Astrocyte (in vitro differentiated cells and primary cell): ENCODE measurements at regions not wholly inside any gene's neighbourhood (a gene's known extent, or its start where the extent isn't known, plus 50 kb on each side); places are given as distances from the start of the nearest gene placed in this dataset.

ENCODE experiments used
- DNase-seq: peaks from one replicate; pipeline ENCODE4 v3.0.0-alpha.2; 2010; ENCODE audit warnings: low read depth
- FAIRE-seq: peaks from 2 replicates; lab custom pipeline; 2011; peaks lifted over from hg19 to GRCh38; lab: Jason Lieb, UNC
- H2AFZ ChIP-seq: 2 replicates; pipeline ENCODE4 v1.6.0; 2012; ENCODE audit warnings: low read depth, low read length, inconsistent platforms
- H3K27ac ChIP-seq: 2 replicates; pipeline ENCODE4 v1.5.1; 2011; ENCODE audit warnings: low read depth, low read length, inconsistent platforms
- H3K27me3 ChIP-seq: 2 replicates; pipeline ENCODE4 v1.6.0; 2011; ENCODE audit warnings: low read length, inconsistent platforms; ENCODE audit not compliant: insufficient read depth
- H3K36me3 ChIP-seq: 2 replicates; pipeline ENCODE4 v1.5.1; 2011; ENCODE audit warnings: low read length, inconsistent platforms; ENCODE audit not compliant: insufficient read depth
- H3K4me1 ChIP-seq: 2 replicates; pipeline ENCODE4 v1.5.1; 2011; ENCODE audit warnings: low read length, inconsistent platforms; ENCODE audit not compliant: insufficient read depth
- H3K4me2 ChIP-seq: 2 replicates; pipeline ENCODE4 v1.6.0; 2012; ENCODE audit warnings: low read length, inconsistent platforms
- H3K4me3 ChIP-seq: 2 replicates; pipeline ENCODE4 v1.5.1; 2011; ENCODE audit warnings: low read depth, mild to moderate bottlenecking, low read length, inconsistent platforms; ENCODE audit not compliant: insufficient read depth
- H3K79me2 ChIP-seq: 2 replicates; pipeline ENCODE4 v1.6.0; 2012; ENCODE audit warnings: mild to moderate bottlenecking, low read length, inconsistent platforms; ENCODE audit not compliant: insufficient read depth
- H3K9ac ChIP-seq: 2 replicates; pipeline ENCODE4 v1.6.0; 2012; ENCODE audit warnings: mild to moderate bottlenecking, low read length, inconsistent platforms
- H3K9me3 ChIP-seq: 2 replicates; pipeline ENCODE4 v1.5.1; 2012; ENCODE audit warnings: low read depth, mild to moderate bottlenecking, low read length, inconsistent platforms; ENCODE audit not compliant: insufficient read depth
- H4K20me1 ChIP-seq: 2 replicates; pipeline ENCODE4 v1.6.0; 2012; ENCODE audit warnings: low read length, inconsistent platforms; ENCODE audit not compliant: insufficient read depth
- H3K27ac Mint-ChIP-seq: one replicate; pipeline ENCODE4 v1.8.0; 2021; ENCODE audit warnings: mild to moderate bottlenecking, mixed read lengths; ENCODE audit not compliant: unreplicated experiment
- H3K27me3 Mint-ChIP-seq: one replicate; pipeline ENCODE4 v1.8.0; 2021; ENCODE audit warnings: low read depth, mixed read lengths; ENCODE audit not compliant: unreplicated experiment
- H3K36me3 Mint-ChIP-seq: one replicate; pipeline ENCODE4 v1.8.0; 2021; ENCODE audit warnings: low read depth, mixed read lengths; ENCODE audit not compliant: unreplicated experiment
- H3K4me1 Mint-ChIP-seq: one replicate; pipeline ENCODE4 v1.8.0; 2021; ENCODE audit warnings: low read depth, mixed read lengths; ENCODE audit not compliant: unreplicated experiment
- H3K4me3 Mint-ChIP-seq: one replicate; pipeline ENCODE4 v1.8.0; 2021; ENCODE audit warnings: mild to moderate bottlenecking, moderate library complexity, mixed read lengths; ENCODE audit not compliant: unreplicated experiment
- H3K9me3 Mint-ChIP-seq: one replicate; pipeline ENCODE4 v1.8.0; 2021; ENCODE audit warnings: mild to moderate bottlenecking, mixed read lengths; ENCODE audit not compliant: unreplicated experiment
- EZH2 ChIP-seq: IDR thresholded peaks from 2 replicates; pipeline ENCODE4 v1.6.1; 2012; ENCODE audit warnings: mild to moderate bottlenecking, low read length, inconsistent platforms; ENCODE audit not compliant: insufficient read depth
- TF ChIP-seq, protein P1 (sequence below): IDR thresholded peaks from 2 replicates; pipeline ENCODE4 v1.5.1; 2011; ENCODE audit warnings: low read depth, mild to moderate bottlenecking, inconsistent platforms, low read length, moderate library complexity; ENCODE audit not compliant: insufficient read depth

DNA sequence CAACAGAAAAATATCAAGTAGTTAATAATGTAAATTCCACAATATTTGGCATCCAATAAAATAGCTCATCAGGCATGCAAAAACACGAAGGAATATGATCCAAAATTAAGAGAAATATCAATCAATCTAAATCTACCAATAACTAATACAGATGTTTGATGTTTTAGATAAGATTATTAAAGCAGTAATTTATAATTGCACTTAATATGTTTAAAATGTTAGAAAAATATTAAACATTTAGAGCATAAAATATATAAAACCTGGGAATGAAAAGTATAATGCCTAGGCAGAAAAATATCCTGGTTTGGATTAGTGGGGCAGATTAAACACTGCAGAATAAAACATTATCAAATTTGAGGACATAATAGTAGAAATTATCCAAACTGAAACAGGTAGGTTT lies 879.9 kb downstream of the FAM181B start:
- FAIRE-seq (no peak), DNase-seq (no peak)
- Mint-ChIP-seq H3K36me3 (no peaks in the 10 kb centered on the region), H3K9me3 (no peaks in the 10 kb centered on the region), H3K4me3 (no peak overlapping the region), H3K27ac (no peak overlapping the region), H3K27me3 (peaks cover 3% of the 10 kb centered on the region), H3K4me1 (no peaks in the 10 kb centered on the region)
- no peak overlapping the region for H3K27ac ChIP-seq
- no peaks in the 10 kb centered on the region for H3K79me2 ChIP-seq
- no peaks in the 10 kb centered on the region for H3K4me1 ChIP-seq
- H4K20me1 ChIP-seq: no peaks in the 10 kb centered on the region
- H3K4me3 ChIP-seq: no peak overlapping the region
- no peak overlapping the region for H2AFZ ChIP-seq
- H3K4me2 ChIP-seq: no peak overlapping the region
- no peaks in the 10 kb centered on the region for H3K9me3 ChIP-seq
- H3K9ac ChIP-seq: no peak overlapping the region
- no peaks in the 10 kb centered on the region for H3K27me3 ChIP-seq
- TF ChIP-seq EZH2: no peak
- TF ChIP-seq, protein P1, sequence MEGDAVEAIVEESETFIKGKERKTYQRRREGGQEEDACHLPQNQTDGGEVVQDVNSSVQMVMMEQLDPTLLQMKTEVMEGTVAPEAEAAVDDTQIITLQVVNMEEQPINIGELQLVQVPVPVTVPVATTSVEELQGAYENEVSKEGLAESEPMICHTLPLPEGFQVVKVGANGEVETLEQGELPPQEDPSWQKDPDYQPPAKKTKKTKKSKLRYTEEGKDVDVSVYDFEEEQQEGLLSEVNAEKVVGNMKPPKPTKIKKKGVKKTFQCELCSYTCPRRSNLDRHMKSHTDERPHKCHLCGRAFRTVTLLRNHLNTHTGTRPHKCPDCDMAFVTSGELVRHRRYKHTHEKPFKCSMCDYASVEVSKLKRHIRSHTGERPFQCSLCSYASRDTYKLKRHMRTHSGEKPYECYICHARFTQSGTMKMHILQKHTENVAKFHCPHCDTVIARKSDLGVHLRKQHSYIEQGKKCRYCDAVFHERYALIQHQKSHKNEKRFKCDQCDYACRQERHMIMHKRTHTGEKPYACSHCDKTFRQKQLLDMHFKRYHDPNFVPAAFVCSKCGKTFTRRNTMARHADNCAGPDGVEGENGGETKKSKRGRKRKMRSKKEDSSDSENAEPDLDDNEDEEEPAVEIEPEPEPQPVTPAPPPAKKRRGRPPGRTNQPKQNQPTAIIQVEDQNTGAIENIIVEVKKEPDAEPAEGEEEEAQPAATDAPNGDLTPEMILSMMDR: no peak
- no peaks in the 10 kb centered on the region for H3K36me3 ChIP-seq

- Histone ChIP-seq H3K36me3 (no peaks in the 10 kb centered on the region), H3K79me2 (no peaks in the 10 kb centered on the region), H2AFZ (no peak overlapping the region), H4K20me1 (no peaks in the 10 kb centered on the region), H3K27me3 (no peaks in the 10 kb centered on the region), H3K4me2 (no peak overlapping the region), H3K4me1 (no peaks in the 10 kb centered on the region), H3K4me3 (no peak overlapping the region), H3K9ac (no peak overlapping the region), H3K27ac (no peak overlapping the region), H3K9me3 (no peaks in the 10 kb centered on the region)
- no peaks in the 10 kb centered on the region for H3K9me3 Mint-ChIP-seq
- no peak for FAIRE-seq
- peaks cover 3% of the 10 kb centered on the region for H3K27me3 Mint-ChIP-seq
- no peak for TF ChIP-seq EZH2
- TF ChIP-seq, protein P1: no peak
- no peak for DNase-seq
- H3K4me3 Mint-ChIP-seq: no peak overlapping the region
- no peaks in the 10 kb centered on the region for H3K4me1 Mint-ChIP-seq
- no peak overlapping the region for H3K27ac Mint-ChIP-seq
- no peaks in the 10 kb centered on the region for H3K36me3 Mint-ChIP-seq
Observed at GRCh38 chr11:81852896-81853295, 880.8 kb downstream of the FAM181B start.

DNA sequence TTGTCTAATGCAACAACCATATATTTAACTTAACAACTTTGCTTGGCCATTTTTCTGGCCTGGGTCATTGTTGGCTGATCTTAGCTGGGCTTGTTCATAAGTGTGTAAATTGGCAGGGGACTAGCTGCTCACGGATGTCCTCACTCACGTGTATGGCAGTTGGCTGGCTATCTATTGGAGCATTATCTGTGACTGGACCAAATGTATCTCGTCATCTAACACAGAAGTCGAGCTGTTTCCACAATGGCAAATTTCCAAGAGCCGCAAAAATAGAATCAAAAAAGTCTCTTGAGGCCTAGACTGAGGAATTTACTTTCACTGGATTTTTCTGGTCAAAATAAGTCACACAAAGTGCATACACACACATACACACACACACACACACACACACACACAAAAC lies 893.3 kb downstream of the FAM181B start:
- no peaks in the 10 kb centered on the region for H3K9me3 Mint-ChIP-seq
- H3K27ac Mint-ChIP-seq: no peak overlapping the region
- H3K4me3 Mint-ChIP-seq: no peak overlapping the region
- no peaks in the 10 kb centered on the region for H3K36me3 Mint-ChIP-seq
- H3K4me2 ChIP-seq: no peak overlapping the region
- no peak overlapping the region for H3K27ac ChIP-seq
- H3K9me3 ChIP-seq: no peaks in the 10 kb centered on the region
- H4K20me1 ChIP-seq: no peaks in the 10 kb centered on the region
- H3K4me1 Mint-ChIP-seq: no peaks in the 10 kb centered on the region
- no peak overlapping the region for H3K9ac ChIP-seq
- H3K4me3 ChIP-seq: no peak overlapping the region
- TF ChIP-seq EZH2: no peak
- TF ChIP-seq, protein P1: no peak
- H3K27me3 Mint-ChIP-seq: no peaks in the 10 kb centered on the region
- DNase-seq (no peak), FAIRE-seq (no peak)
- no peaks in the 10 kb centered on the region for H3K79me2 ChIP-seq
- no peaks in the 10 kb centered on the region for H3K36me3 ChIP-seq
- H2AFZ ChIP-seq: no peak overlapping the region
- H3K27me3 ChIP-seq: no peaks in the 10 kb centered on the region
- H3K4me1 ChIP-seq: no peaks in the 10 kb centered on the region
